NT2/D1 (cell line): ENCODE measurements at regions not wholly inside any gene's neighbourhood (a gene's known extent, or its start where the extent isn't known, plus 50 kb on each side); places are given as distances from the start of the nearest gene placed in this dataset.

Experiments
- DNase-seq: peaks from one replicate; pipeline ENCODE4 v3.0.0-alpha.2; 2011; ENCODE audit warnings: low read depth, low spot score
- H3K27me3 ChIP-seq: 2 replicates; pipeline ENCODE4 v1.6.0; 2011; ENCODE audit warnings: mild to moderate bottlenecking; ENCODE audit not compliant: insufficient read length, insufficient read depth
- H3K36me3 ChIP-seq: 2 replicates; pipeline ENCODE4 v1.6.1; 2011; ENCODE audit warnings: mild to moderate bottlenecking, low read length, mixed read lengths; ENCODE audit not compliant: insufficient read depth, insufficient read length
- H3K4me1 ChIP-seq: 2 replicates; pipeline ENCODE4 v1.5.1; 2011; ENCODE audit not compliant: insufficient read depth, insufficient read length
- H3K4me3 ChIP-seq: 2 replicates; pipeline ENCODE4 v1.5.1; 2011; ENCODE audit warnings: low read depth; ENCODE audit not compliant: insufficient read length
- H3K9ac ChIP-seq: 2 replicates; pipeline ENCODE4 v1.6.0; 2011; ENCODE audit warnings: low read depth; ENCODE audit not compliant: insufficient read length
- H3K9me3 ChIP-seq: 2 replicates; pipeline ENCODE4 v1.5.1; 2011; ENCODE audit warnings: mild to moderate bottlenecking, low read length; ENCODE audit not compliant: insufficient read depth
- SUZ12 ChIP-seq: IDR thresholded peaks from 2 replicates; pipeline ENCODE4 v1.6.1; 2011; ENCODE audit not compliant: insufficient read length, insufficient read depth; ENCODE audit errors: extremely low read depth
- YY1 ChIP-seq: IDR thresholded peaks from 2 replicates; pipeline ENCODE4 v1.6.1; 2011; ENCODE audit not compliant: insufficient read length, insufficient read depth
- ZNF274 ChIP-seq: IDR thresholded peaks from 2 replicates; pipeline ENCODE4 v1.6.1; 2011; ENCODE audit warnings: mild to moderate bottlenecking, low read depth, low read length

- TF ChIP-seq ZNF274: no peak
- TF ChIP-seq SUZ12: no peak
- no peak for TF ChIP-seq YY1
- no peak for DNase-seq
- Histone ChIP-seq H3K4me3 (no peak overlapping the region), H3K9ac (no peak overlapping the region), H3K36me3 (no peaks in the 10 kb centered on the region), H3K9me3 (no peaks in the 10 kb centered on the region), H3K27me3 (no peaks in the 10 kb centered on the region), H3K4me1 (no peaks in the 10 kb centered on the region)
Observed at GRCh38 chr3:78165876-78166275, 1126.0 kb downstream of the ROBO2 start.

- no peaks in the 10 kb centered on the region for H3K27me3 ChIP-seq
- no peak overlapping the region for H3K4me3 ChIP-seq
- H3K36me3 ChIP-seq: no peaks in the 10 kb centered on the region
- no peaks in the 10 kb centered on the region for H3K9me3 ChIP-seq
- TF ChIP-seq SUZ12 (no peak), ZNF274 (no peak), YY1 (no peak)
- H3K4me1 ChIP-seq: no peaks in the 10 kb centered on the region
- H3K9ac ChIP-seq: no peak overlapping the region
- DNase-seq: no peak
Observed at GRCh38 chr3:78174821-78175220, 1134.9 kb downstream of the ROBO2 start.

- TF ChIP-seq ZNF274 (no peak), YY1 (no peak), SUZ12 (no peak)
- H3K4me1 ChIP-seq: no peaks in the 10 kb centered on the region
- H3K27me3 ChIP-seq: no peaks in the 10 kb centered on the region
- H3K9me3 ChIP-seq: no peaks in the 10 kb centered on the region
- H3K4me3 ChIP-seq: no peak overlapping the region
- DNase-seq: no peak
- H3K36me3 ChIP-seq: no peaks in the 10 kb centered on the region
- H3K9ac ChIP-seq: no peak overlapping the region
Observed at GRCh38 chr3:78176869-78177268, 1137.0 kb downstream of the ROBO2 start.

- Histone ChIP-seq H3K9me3 (no peaks in the 10 kb centered on the region), H3K27me3 (no peaks in the 10 kb centered on the region), H3K4me1 (no peaks in the 10 kb centered on the region), H3K36me3 (no peaks in the 10 kb centered on the region), H3K4me3 (no peak overlapping the region), H3K9ac (no peak overlapping the region)
- TF ChIP-seq SUZ12 (no peak), YY1 (no peak), ZNF274 (no peak)
- no peak for DNase-seq
Observed at GRCh38 chr3:78177780-78178179, 1137.9 kb downstream of the ROBO2 start.

GRCh38 chr3:78178209-78178608 is 1138.3 kb downstream of the ROBO2 start:
- DNase-seq: no peak
- TF ChIP-seq SUZ12 (no peak), ZNF274 (no peak), YY1 (no peak)
- no peak overlapping the region for H3K9ac ChIP-seq

GRCh38 chr3:78178740-78179363 is 1139.0 kb downstream of the ROBO2 start:
- DNase-seq: no peak
- Histone ChIP-seq H3K4me1 (no peaks in the 10 kb centered on the region), H3K36me3 (no peaks in the 10 kb centered on the region), H3K4me3 (no peak overlapping the region), H3K9ac (no peak overlapping the region), H3K9me3 (no peaks in the 10 kb centered on the region), H3K27me3 (no peaks in the 10 kb centered on the region)
- TF ChIP-seq ZNF274 (no peak), SUZ12 (no peak), YY1 (no peak)

More at GRCh38 chr3:78178209-78178608, 1138.3 kb downstream of the ROBO2 start:
- Histone ChIP-seq H3K36me3 (no peaks in the 10 kb centered on the region), H3K9me3 (no peaks in the 10 kb centered on the region), H3K4me1 (no peaks in the 10 kb centered on the region), H3K4me3 (no peak overlapping the region), H3K27me3 (no peaks in the 10 kb centered on the region)

GRCh38 chr3:78183906-78184599 is 1144.2 kb downstream of the ROBO2 start:
- no peaks in the 10 kb centered on the region for H3K36me3 ChIP-seq
- H3K4me3 ChIP-seq: no peak overlapping the region
- H3K27me3 ChIP-seq: no peaks in the 10 kb centered on the region
- H3K9ac ChIP-seq: no peak overlapping the region
- H3K9me3 ChIP-seq: no peaks in the 10 kb centered on the region
- no peaks in the 10 kb centered on the region for H3K4me1 ChIP-seq
- TF ChIP-seq ZNF274: no peak
- no peak for TF ChIP-seq YY1
- no peak for TF ChIP-seq SUZ12
- no peak for DNase-seq
